HG02981 (cell line): ENCODE measurements at regions not wholly inside any gene's neighbourhood (a gene's known extent, or its start where the extent isn't known, plus 50 kb on each side); places are given as distances from the start of the nearest gene placed in this dataset.
"Not testable (repeated sequence)": the region's sequence is repeated elsewhere in the genome, so short reads cannot be mapped to it uniquely, and the experiment has no call there.

Experiments
- ATAC-seq: cut with Tn5 transposase; IDR thresholded peaks from one replicate; pipeline ENCODE4 v1.9.1; 2021; ENCODE audit warnings: mild to moderate bottlenecking, moderate library complexity; ENCODE audit not compliant: unreplicated experiment

- no peak for ATAC-seq
Observed at GRCh38 chr18:73151086-73151485, 283.3 kb upstream of the NETO1 start.

GRCh38 chr18:73150199-73150598, 282.4 kb upstream of the NETO1 start:
- peak; percentile 57 for ATAC-seq

GRCh38 chr18:73147590-73147989, 279.8 kb upstream of the NETO1 start:
- no peak for ATAC-seq

GRCh38 chr18:73144030-73144429, 276.2 kb upstream of the NETO1 start:
- ATAC-seq, result no peak

- ATAC-seq, result no peak
Observed at GRCh38 chr18:73136134-73136533, 268.3 kb upstream of the NETO1 start.

GRCh38 chr18:73124175-73124574, 256.4 kb upstream of the NETO1 start:
- no peak for ATAC-seq

GRCh38 chr18:73121207-73121606, 253.4 kb upstream of the NETO1 start:
- no peak for ATAC-seq

GRCh38 chr18:73120626-73121025, 252.8 kb upstream of the NETO1 start:
- no peak for ATAC-seq

GRCh38 chr18:73119574-73119973, 251.8 kb upstream of the NETO1 start:
- no peak for ATAC-seq

GRCh38 chr18:73118121-73118816, 250.5 kb upstream of the NETO1 start:
- ATAC-seq, result no peak

GRCh38 chr18:73110307-73110706, 242.5 kb upstream of the NETO1 start:
- ATAC-seq, result no peak

GRCh38 chr18:73101977-73102376, 234.2 kb upstream of the NETO1 start:
- no peak for ATAC-seq

GRCh38 chr18:73101491-73101890, 233.7 kb upstream of the NETO1 start:
- ATAC-seq, result not testable (repeated sequence)

- ATAC-seq, result no peak
Observed at GRCh38 chr18:73099759-73100158, 232.0 kb upstream of the NETO1 start.

- ATAC-seq, result no peak
Observed at GRCh38 chr18:73093687-73094250, 226.0 kb upstream of the NETO1 start.

GRCh38 chr18:73088445-73088844, 220.7 kb upstream of the NETO1 start:
- ATAC-seq, result no peak

- no peak for ATAC-seq
Observed at GRCh38 chr18:73087282-73087977, 219.6 kb upstream of the NETO1 start.

- ATAC-seq, result no peak
Observed at GRCh38 chr18:73079920-73080319, 212.1 kb upstream of the NETO1 start.

GRCh38 chr18:73060666-73061288, 193.0 kb upstream of the NETO1 start:
- ATAC-seq, result no peak

GRCh38 chr18:73059280-73059679, 191.5 kb upstream of the NETO1 start:
- no peak for ATAC-seq

GRCh38 chr18:73047688-73048087, 179.9 kb upstream of the NETO1 start:
- no peak for ATAC-seq

- no peak for ATAC-seq
Observed at GRCh38 chr18:73045037-73045436, 177.2 kb upstream of the NETO1 start.
